ENCODE measurements at regions not wholly inside any gene's neighbourhood (a gene's known extent, or its start where the extent isn't known, plus 50 kb on each side); places are given as distances from the start of the nearest gene placed in this dataset.

DNA sequence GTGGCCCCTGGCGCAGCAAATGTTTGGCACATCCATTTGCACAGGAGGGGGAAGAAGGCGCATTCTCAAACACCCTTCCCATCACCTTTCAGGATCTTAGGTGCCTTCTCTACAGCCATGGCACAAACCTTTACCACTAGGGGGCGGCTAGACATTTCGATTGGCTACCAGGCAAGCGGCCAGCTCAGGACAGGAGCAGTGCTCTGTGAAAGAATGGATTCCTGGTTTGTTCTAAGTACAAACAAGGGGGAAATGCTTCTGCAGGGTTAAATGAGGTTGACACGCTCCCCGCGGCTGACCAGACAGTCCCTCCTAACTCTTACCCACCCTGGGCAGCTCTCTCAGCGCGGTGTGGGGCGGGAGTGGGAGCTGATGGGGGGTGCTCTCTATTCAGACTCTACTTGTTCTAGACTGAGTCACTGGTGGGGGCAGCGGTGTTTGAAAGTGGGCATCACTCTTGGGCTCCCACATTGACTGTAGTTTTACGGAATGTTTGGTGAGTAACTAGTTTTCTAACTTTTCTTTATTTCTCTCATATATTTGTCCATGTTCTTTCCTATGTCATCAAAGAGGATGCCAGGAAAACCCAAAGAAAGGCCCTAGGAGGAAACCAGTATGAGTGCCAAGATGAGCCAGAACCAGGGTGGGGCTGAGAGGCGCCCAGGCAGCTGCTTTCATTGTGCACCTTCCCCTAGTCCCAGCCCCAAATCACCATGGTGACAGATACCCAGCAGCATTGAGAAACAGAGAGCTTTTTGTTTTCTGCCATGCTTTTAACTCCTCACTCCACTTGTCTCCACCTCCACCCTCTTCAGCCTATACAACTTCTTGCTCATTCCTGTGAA is 61.4 kb upstream of the GPR158 start:
- DNase-seq (ENCODE audit: low read depth): peak; percentile 78

DNA sequence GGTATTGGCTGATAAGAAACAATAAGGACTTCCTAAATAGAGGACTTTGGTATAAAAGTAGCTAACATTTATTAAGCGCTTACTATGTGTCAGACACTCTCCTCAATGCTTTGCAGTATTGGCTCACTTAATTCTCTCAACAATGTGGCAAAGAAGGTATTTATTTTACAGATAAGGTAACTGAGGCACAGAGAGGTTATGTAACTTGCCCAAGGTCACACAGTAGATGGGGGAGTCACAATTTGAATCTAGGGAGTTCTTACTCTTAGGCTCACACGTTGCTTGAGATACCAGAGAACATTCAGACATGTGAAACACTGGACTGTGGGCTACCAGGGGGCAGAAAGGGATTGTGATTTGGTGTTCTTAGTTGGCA is 60.8 kb upstream of the GPR158 start:
- no peak for DNase-seq (ENCODE audit: low read depth)

DNA sequence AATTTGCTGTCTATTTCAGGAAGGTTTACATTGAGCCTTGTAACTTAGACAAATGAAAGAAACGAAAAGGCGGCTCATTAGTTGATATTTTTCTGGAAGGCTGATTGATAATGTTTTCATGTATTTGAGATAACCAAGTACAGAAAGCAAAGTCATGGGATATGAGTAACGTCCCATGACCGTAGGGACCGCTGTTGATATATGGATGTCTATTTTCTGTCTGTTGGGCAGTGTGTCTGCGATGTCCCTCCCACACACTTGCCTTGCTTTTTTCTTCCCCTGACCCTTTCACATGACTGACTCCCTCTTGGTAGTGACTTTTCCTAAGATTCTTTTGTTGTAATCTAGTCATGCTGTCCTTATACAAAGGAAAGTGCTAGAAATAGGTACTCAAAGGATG is 57.0 kb upstream of the GPR158 start:
- DNase-seq (ENCODE audit: low read depth): no peak

- no peak for DNase-seq (ENCODE audit: low read depth)
Measured at GRCh38 chr10:25120188-25120587, 54.6 kb upstream of the GPR158 start.
